ENCODE measurements at regions not wholly inside any gene's neighbourhood (a gene's known extent, or its start where the extent isn't known, plus 50 kb on each side); places are given as distances from the start of the nearest gene placed in this dataset.

DNA sequence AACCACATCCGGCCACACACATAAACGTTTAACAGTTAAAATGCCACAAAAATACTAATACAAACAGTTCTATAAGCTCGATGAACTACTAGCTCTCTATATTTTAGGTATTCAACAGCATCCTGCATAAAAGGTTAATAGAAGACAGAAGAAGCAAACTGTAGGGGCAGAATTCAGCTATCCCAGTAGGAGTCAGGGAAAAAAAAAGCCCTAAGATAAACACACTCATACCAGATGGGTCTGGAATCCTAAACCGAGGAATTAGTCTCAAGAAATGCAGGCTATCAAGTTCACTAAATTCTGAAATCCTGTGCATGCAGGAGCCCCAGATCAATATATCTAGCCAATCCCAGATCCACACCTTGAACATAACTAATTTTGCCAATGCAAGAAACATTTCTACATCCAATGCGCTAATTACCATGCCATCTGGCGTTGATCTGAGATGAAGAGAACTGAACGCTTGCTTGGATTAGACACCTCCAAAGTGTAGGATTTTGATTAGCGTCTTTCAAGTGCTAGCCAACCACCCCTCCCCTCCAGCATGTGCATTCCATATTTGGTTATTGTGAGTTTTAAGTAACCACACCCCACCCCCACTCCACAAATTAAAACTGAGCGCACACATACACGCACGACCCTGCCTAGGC, 512.2 kb upstream of the INTU start:
- H3K4me3 Mint-ChIP-seq, result no peak overlapping the region
- H3K27me3 Mint-ChIP-seq (ENCODE audit: low read depth), result no peaks in the 10 kb centered on the region
- H3K36me3 Mint-ChIP-seq, result no peaks in the 10 kb centered on the region
- H3K4me1 Mint-ChIP-seq, result peaks cover 4% of the 10 kb centered on the region
- no peak overlapping the region for H3K27ac Mint-ChIP-seq
- TF ChIP-seq, protein P1, sequence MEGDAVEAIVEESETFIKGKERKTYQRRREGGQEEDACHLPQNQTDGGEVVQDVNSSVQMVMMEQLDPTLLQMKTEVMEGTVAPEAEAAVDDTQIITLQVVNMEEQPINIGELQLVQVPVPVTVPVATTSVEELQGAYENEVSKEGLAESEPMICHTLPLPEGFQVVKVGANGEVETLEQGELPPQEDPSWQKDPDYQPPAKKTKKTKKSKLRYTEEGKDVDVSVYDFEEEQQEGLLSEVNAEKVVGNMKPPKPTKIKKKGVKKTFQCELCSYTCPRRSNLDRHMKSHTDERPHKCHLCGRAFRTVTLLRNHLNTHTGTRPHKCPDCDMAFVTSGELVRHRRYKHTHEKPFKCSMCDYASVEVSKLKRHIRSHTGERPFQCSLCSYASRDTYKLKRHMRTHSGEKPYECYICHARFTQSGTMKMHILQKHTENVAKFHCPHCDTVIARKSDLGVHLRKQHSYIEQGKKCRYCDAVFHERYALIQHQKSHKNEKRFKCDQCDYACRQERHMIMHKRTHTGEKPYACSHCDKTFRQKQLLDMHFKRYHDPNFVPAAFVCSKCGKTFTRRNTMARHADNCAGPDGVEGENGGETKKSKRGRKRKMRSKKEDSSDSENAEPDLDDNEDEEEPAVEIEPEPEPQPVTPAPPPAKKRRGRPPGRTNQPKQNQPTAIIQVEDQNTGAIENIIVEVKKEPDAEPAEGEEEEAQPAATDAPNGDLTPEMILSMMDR (IDR thresholded peaks at IDR 0.05; ENCODE audit: unreplicated experiment), result no peak
- peaks cover 5% of the 10 kb centered on the region for H3K9me3 Mint-ChIP-seq
- no peak for DNase-seq (ENCODE audit: low spot score in 2 of 2, unreplicated experiment in 2 of 2)

DNA sequence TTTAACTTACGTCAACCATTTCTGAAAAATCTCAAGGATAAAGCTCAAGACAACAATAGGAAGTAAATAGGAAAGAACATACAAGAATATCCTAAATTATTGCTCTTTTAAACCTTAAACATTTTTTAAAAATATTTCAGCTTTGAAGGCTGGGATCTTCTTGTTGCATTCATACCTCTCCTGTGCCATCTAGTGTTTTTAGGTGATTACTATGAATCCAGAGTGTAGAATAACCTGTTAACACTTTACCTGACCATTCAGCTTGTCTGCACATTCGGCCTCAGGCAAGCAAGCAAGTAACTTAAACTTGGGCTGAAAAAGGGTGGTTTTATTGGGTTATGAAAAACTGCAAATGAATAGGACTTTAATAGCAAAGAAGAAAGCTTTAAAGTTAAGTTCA, 507.8 kb upstream of the INTU start:
- TF ChIP-seq, protein P1 (IDR thresholded peaks at IDR 0.05; ENCODE audit: unreplicated experiment), result no peak
- H3K27me3 Mint-ChIP-seq (ENCODE audit: low read depth), result no peaks in the 10 kb centered on the region
- no peak overlapping the region for H3K27ac Mint-ChIP-seq
- DNase-seq (ENCODE audit: low spot score in 2 of 2, unreplicated experiment in 2 of 2), result no peak
- peaks cover 8% of the 10 kb centered on the region for H3K9me3 Mint-ChIP-seq
- H3K4me1 Mint-ChIP-seq, result peaks cover 2% of the 10 kb centered on the region
- H3K4me3 Mint-ChIP-seq, result no peak overlapping the region
- H3K36me3 Mint-ChIP-seq, result no peaks in the 10 kb centered on the region

DNA sequence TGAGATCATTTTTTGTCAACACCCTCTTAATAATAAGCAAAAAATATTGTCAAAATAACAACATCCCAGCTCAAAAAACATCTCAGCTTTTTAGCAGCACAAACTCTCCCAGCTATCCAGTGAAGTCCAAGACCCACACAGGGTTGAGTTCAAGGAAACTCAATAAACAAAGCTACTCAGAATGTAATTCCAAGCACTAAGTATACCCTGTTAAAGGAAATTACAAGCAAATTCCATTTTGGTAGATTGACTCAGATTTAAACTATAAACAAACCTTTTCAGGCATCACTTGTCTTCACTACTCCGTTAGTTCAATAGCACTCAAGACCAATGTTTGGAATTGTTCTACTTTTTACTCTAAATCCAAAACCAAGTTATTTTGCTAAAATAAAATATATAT, 506.0 kb upstream of the INTU start:
- Mint-ChIP-seq H3K36me3 (no peaks in the 10 kb centered on the region), H3K27ac (no peak overlapping the region), H3K4me3 (no peak overlapping the region), H3K4me1 (peaks cover 2% of the 10 kb centered on the region), H3K9me3 (peaks cover 8% of the 10 kb centered on the region), H3K27me3 (ENCODE audit: low read depth) (no peaks in the 10 kb centered on the region)
- TF ChIP-seq, protein P1 (IDR thresholded peaks at IDR 0.05; ENCODE audit: unreplicated experiment), result no peak
- DNase-seq (ENCODE audit: low spot score in 2 of 2, unreplicated experiment in 2 of 2), result no peak

DNA sequence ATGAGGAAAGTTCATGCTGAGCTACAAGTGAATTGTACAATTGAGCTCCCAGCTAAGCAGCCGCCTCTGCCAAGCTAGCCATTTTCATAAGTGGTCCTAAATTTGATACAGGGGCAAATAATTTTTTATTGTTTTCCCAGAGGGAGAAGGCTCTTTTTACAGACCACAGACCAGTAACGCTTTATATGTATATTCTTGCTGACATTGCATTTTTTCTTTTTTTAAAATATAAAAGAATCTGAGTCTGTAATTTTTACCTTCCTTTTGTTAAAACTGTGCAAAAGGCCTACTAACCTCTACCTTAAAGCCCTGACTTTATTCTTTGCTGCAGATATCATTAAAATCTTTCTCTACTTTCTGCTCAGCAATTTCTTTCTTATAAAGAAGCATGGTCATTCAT, 501.2 kb upstream of the INTU start:
- TF ChIP-seq, protein P1 (IDR thresholded peaks at IDR 0.05; ENCODE audit: unreplicated experiment), result no peak
- H3K9me3 Mint-ChIP-seq, result peaks cover 3% of the 10 kb centered on the region

DNA sequence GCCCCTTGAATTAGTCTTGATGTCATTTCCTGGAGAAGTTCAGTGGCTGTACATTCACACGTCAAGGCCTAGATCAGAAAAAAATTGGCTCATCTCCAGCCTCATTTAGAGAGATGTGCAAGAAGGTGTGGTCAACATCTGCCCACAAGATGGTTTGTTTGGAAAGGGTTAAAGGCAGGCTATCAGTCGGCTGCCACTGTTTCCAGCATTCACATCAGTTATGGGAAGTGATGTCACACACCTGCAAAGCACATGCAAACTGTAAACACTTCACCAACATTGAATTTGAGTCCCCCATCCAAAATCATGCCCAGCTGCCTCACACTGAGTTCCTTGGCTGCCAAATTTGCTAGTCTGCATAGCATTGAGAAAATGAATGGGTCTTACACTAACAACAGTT, 498.3 kb upstream of the INTU start:
- Mint-ChIP-seq H3K27me3 (ENCODE audit: low read depth) (no peaks in the 10 kb centered on the region), H3K4me1 (no peaks in the 10 kb centered on the region), H3K4me3 (no peak overlapping the region), H3K9me3 (peaks cover 1% of the 10 kb centered on the region), H3K36me3 (no peaks in the 10 kb centered on the region), H3K27ac (no peak overlapping the region)
- no peak for DNase-seq (ENCODE audit: low spot score in 2 of 2, unreplicated experiment in 2 of 2)
- TF ChIP-seq, protein P1 (IDR thresholded peaks at IDR 0.05; ENCODE audit: unreplicated experiment), result no peak

More for the DNA sequence above, 501.2 kb upstream of the INTU start:
- Mint-ChIP-seq H3K4me3 (no peak overlapping the region), H3K27me3 (ENCODE audit: low read depth) (no peaks in the 10 kb centered on the region), H3K27ac (no peak overlapping the region), H3K4me1 (no peaks in the 10 kb centered on the region), H3K36me3 (no peaks in the 10 kb centered on the region)
- DNase-seq (ENCODE audit: low spot score in 2 of 2, unreplicated experiment in 2 of 2), result no peak

DNA sequence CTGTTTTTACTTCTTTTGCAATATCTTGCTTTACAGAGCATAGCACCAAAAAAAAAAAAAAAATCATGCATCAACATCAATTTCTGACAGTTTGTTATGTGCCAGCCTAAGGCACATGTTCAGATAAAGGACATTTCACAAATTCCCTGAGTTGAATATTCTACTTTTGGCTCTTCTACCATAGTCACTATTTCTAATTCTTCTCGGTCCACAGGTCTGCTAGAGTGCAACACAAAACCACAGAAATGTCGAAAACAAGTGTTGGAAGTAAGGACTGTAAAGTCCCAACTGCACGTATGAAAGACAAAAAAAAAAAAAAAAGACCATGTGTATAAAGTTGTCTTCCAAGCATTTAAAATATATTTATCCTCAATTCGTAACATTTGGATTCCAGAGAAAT, 494.2 kb upstream of the INTU start:
- Mint-ChIP-seq H3K36me3 (no peaks in the 10 kb centered on the region), H3K9me3 (no peaks in the 10 kb centered on the region), H3K4me1 (no peaks in the 10 kb centered on the region), H3K27ac (no peak overlapping the region), H3K4me3 (no peak overlapping the region), H3K27me3 (ENCODE audit: low read depth) (no peaks in the 10 kb centered on the region)
- no peak for DNase-seq (ENCODE audit: low spot score in 2 of 2, unreplicated experiment in 2 of 2)
- TF ChIP-seq, protein P1 (IDR thresholded peaks at IDR 0.05; ENCODE audit: unreplicated experiment), result no peak
